WERI-Rb-1 (cell line): ENCODE measurements at regions not wholly inside any gene's neighbourhood (a gene's known extent, or its start where the extent isn't known, plus 50 kb on each side); places are given as distances from the start of the nearest gene placed in this dataset.

Experiments
- DNase-seq: peaks from one replicate; pipeline ENCODE4 v3.0.0-alpha.2; 2020
- H3K27ac ChIP-seq: fragments of 250-450 bp; sonication (Bioruptor Pico); 2 replicates; pipeline ENCODE4 v1.5.1; 2020; ENCODE audit warnings: mild to moderate bottlenecking, moderate library complexity
- H3K27me3 ChIP-seq: fragments of 250-450 bp; sonication (Bioruptor Pico); 2 replicates; pipeline ENCODE4 v1.5.1; 2021; ENCODE audit warnings: mild to moderate bottlenecking, low read depth, moderate library complexity; ENCODE audit not compliant: insufficient read depth, severe bottlenecking
- H3K36me3 ChIP-seq: fragments of 250-450 bp; sonication (Bioruptor Pico); 2 replicates; pipeline ENCODE4 v1.5.1; 2020; ENCODE audit warnings: mild to moderate bottlenecking, moderate library complexity
- H3K4me3 ChIP-seq: 2 replicates; pipeline ENCODE4 v1.5.1; 2011; ENCODE audit warnings: low read depth, mild to moderate bottlenecking, control low read depth, low read length
- H3K9me3 ChIP-seq: fragments of 250-450 bp; sonication (Bioruptor Pico); 2 replicates; pipeline ENCODE4 v1.5.1; 2021; ENCODE audit warnings: mild to moderate bottlenecking, moderate library complexity; ENCODE audit not compliant: severe bottlenecking
- TF ChIP-seq, protein P1 (sequence below): IDR thresholded peaks from 2 replicates; pipeline ENCODE4 v1.5.1; 2011; ENCODE audit warnings: low read depth, mild to moderate bottlenecking, control low read depth, inconsistent platforms, low read length

GRCh38 chr5:19200251-19200650 is 787.7 kb downstream of the CDH18 start:
- no peak for DNase-seq
- Histone ChIP-seq H3K27ac (no peak overlapping the region), H3K9me3 (no peaks in the 10 kb centered on the region), H3K36me3 (no peaks in the 10 kb centered on the region), H3K4me3 (no peak overlapping the region), H3K27me3 (no peaks in the 10 kb centered on the region)
- TF ChIP-seq, protein P1, sequence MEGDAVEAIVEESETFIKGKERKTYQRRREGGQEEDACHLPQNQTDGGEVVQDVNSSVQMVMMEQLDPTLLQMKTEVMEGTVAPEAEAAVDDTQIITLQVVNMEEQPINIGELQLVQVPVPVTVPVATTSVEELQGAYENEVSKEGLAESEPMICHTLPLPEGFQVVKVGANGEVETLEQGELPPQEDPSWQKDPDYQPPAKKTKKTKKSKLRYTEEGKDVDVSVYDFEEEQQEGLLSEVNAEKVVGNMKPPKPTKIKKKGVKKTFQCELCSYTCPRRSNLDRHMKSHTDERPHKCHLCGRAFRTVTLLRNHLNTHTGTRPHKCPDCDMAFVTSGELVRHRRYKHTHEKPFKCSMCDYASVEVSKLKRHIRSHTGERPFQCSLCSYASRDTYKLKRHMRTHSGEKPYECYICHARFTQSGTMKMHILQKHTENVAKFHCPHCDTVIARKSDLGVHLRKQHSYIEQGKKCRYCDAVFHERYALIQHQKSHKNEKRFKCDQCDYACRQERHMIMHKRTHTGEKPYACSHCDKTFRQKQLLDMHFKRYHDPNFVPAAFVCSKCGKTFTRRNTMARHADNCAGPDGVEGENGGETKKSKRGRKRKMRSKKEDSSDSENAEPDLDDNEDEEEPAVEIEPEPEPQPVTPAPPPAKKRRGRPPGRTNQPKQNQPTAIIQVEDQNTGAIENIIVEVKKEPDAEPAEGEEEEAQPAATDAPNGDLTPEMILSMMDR: no peak

GRCh38 chr5:19208397-19208796 is 779.6 kb downstream of the CDH18 start:
- TF ChIP-seq, protein P1: no peak
- H3K36me3 ChIP-seq: no peaks in the 10 kb centered on the region
- DNase-seq: no peak

DNA sequence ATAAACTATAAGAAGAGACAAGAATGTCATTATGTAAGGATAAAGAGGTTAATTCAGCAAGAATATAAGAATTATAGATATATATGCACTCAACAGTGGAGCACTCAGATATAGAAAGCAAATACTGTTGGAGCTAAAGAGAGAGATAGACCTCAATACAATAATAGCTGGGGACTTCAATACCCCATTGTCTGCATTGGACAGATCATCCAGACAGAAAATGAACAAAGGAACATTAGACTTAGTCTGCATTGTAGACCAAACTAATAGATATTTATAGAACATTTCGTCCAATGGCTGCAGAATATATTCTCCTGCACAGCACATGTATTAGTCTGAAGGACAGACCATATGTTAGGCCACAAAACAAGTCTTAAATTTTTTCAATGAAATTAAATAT is 777.1 kb downstream of the CDH18 start:
- no peaks in the 10 kb centered on the region for H3K9me3 ChIP-seq
- no peaks in the 10 kb centered on the region for H3K36me3 ChIP-seq
- TF ChIP-seq, protein P1: no peak
- no peaks in the 10 kb centered on the region for H3K27me3 ChIP-seq
- H3K4me3 ChIP-seq: no peak overlapping the region
- H3K27ac ChIP-seq: no peak overlapping the region
- no peak for DNase-seq

More at GRCh38 chr5:19208397-19208796, 779.6 kb downstream of the CDH18 start:
- H3K9me3 ChIP-seq: no peaks in the 10 kb centered on the region
- H3K4me3 ChIP-seq: no peak overlapping the region
- no peaks in the 10 kb centered on the region for H3K27me3 ChIP-seq
- H3K27ac ChIP-seq: no peak overlapping the region

- Histone ChIP-seq H3K9me3 (no peaks in the 10 kb centered on the region), H3K27me3 (no peaks in the 10 kb centered on the region), H3K27ac (no peak overlapping the region), H3K36me3 (no peaks in the 10 kb centered on the region), H3K4me3 (no peak overlapping the region)
- DNase-seq: no peak
- TF ChIP-seq, protein P1: no peak
Measured at GRCh38 chr5:19229179-19229835, 758.7 kb downstream of the CDH18 start.

DNA sequence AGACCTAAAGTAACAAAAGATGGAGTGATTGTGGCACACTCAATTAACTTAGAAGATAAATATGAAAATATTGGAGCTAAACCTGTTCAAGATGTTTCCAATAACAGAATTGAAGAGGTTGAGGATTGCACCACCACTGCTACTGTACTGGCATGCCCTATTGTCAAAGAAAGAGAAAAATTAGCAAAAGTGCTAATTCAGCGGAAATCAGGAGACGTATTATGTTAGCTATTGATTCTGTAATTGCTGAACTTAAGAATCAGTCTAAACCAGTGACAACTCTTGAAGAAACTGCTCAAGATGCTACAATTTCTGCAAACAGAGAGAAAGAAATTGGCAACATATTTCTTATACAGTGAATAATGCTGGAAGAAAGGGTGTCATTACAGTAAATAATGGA is 754.4 kb downstream of the CDH18 start:
- Histone ChIP-seq H3K9me3 (no peaks in the 10 kb centered on the region), H3K4me3 (no peak overlapping the region), H3K27me3 (no peaks in the 10 kb centered on the region), H3K36me3 (no peaks in the 10 kb centered on the region), H3K27ac (no peak overlapping the region)
- DNase-seq: no peak
- TF ChIP-seq, protein P1: no peak

GRCh38 chr5:19235101-19235584 is 752.9 kb downstream of the CDH18 start:
- no peak for DNase-seq
- H3K27me3 ChIP-seq: no peaks in the 10 kb centered on the region

More at GRCh38 chr5:19235101-19235584, 752.9 kb downstream of the CDH18 start:
- Histone ChIP-seq H3K36me3 (no peaks in the 10 kb centered on the region), H3K4me3 (no peak overlapping the region), H3K27ac (no peak overlapping the region), H3K9me3 (no peaks in the 10 kb centered on the region)
- TF ChIP-seq, protein P1: no peak
